ENCODE measurements at regions not wholly inside any gene's neighbourhood (a gene's known extent, or its start where the extent isn't known, plus 50 kb on each side); places are given as distances from the start of the nearest gene placed in this dataset.
"Not testable (repeated sequence)": the region's sequence is repeated elsewhere in the genome, so short reads cannot be mapped to it uniquely, and the experiment has no call there.

- H3K27ac ChIP-seq (ENCODE audit: insufficient read depth, low read length): no peak overlapping the region
- H3K4me2 ChIP-seq (ENCODE audit: extremely low read depth, insufficient read depth, low read length): no peak overlapping the region
- H2AFZ ChIP-seq (ENCODE audit: low read length): no peak overlapping the region
- TF ChIP-seq EZH2 (IDR thresholded peaks at IDR 0.05; ENCODE audit: low read length, missing control alignments) (no peak), CTCF (conservative IDR thresholded peaks at IDR 0.05 in 1 of 2, IDR thresholded peaks at IDR 0.05 in 1 of 2; ENCODE audit: low read depth in 1 of 2, low read length in 2 of 2) (no peak)
- no peak overlapping the region for H3K9ac ChIP-seq (ENCODE audit: insufficient read depth, low read length)
- DNase-seq (ENCODE audit: low read depth in 2 of 2): no peak
- no peaks in the 10 kb centered on the region for H3K79me2 ChIP-seq (ENCODE audit: control insufficient read depth, insufficient read depth, low read length)
- no peak overlapping the region for H3K4me3 ChIP-seq (replicated peaks in 1 of 4; ENCODE audit: control extremely low read depth in 1 of 4, insufficient read depth in 1 of 4, low read depth in 3 of 4, low read length in 4 of 4)
- no peaks in the 10 kb centered on the region for H3K36me3 ChIP-seq (ENCODE audit: control insufficient read depth, insufficient read depth, low read length)
- no peaks in the 10 kb centered on the region for H3K9me3 ChIP-seq (ENCODE audit: control insufficient read depth, insufficient read depth, low read depth, low read length)
- H3K27me3 ChIP-seq (ENCODE audit: control insufficient read depth, insufficient read depth, low read length): no peaks in the 10 kb centered on the region
- no peaks in the 10 kb centered on the region for H4K20me1 ChIP-seq (ENCODE audit: control insufficient read depth, extremely low read depth, insufficient read depth, low read length)
- peaks cover 2% of the 10 kb centered on the region for H3K4me1 ChIP-seq (ENCODE audit: control insufficient read depth, extremely low read depth, insufficient read depth, low read length)
Observed at GRCh38 chr6:834190-834589, 141.3 kb upstream of the EXOC2 start.

- not testable (repeated sequence) for H2AFZ ChIP-seq (ENCODE audit: low read length); H3K79me2 ChIP-seq (ENCODE audit: control insufficient read depth, insufficient read depth, low read length); H3K4me3 ChIP-seq (replicated peaks in 1 of 4; ENCODE audit: control extremely low read depth in 1 of 4, insufficient read depth in 1 of 4, low read depth in 3 of 4, low read length in 4 of 4); H3K4me2 ChIP-seq (ENCODE audit: extremely low read depth, insufficient read depth, low read length); H3K9me3 ChIP-seq (ENCODE audit: control insufficient read depth, insufficient read depth, low read depth, low read length); H3K9ac ChIP-seq (ENCODE audit: insufficient read depth, low read length); H3K36me3 ChIP-seq (ENCODE audit: control insufficient read depth, insufficient read depth, low read length); H3K27ac ChIP-seq (ENCODE audit: insufficient read depth, low read length); H4K20me1 ChIP-seq (ENCODE audit: control insufficient read depth, extremely low read depth, insufficient read depth, low read length); H3K27me3 ChIP-seq (ENCODE audit: control insufficient read depth, insufficient read depth, low read length); DNase-seq (ENCODE audit: low read depth in 2 of 2); H3K4me1 ChIP-seq (ENCODE audit: control insufficient read depth, extremely low read depth, insufficient read depth, low read length)
Observed at GRCh38 chr6:832804-833203, 139.9 kb upstream of the EXOC2 start.

GRCh38 chr6:830667-831327 is 137.9 kb upstream of the EXOC2 start:
- Histone ChIP-seq H3K27me3 (ENCODE audit: control insufficient read depth, insufficient read depth, low read length) (no peaks in the 10 kb centered on the region), H3K9ac (ENCODE audit: insufficient read depth, low read length) (no peak overlapping the region), H3K79me2 (ENCODE audit: control insufficient read depth, insufficient read depth, low read length) (no peaks in the 10 kb centered on the region), H4K20me1 (ENCODE audit: control insufficient read depth, extremely low read depth, insufficient read depth, low read length) (no peaks in the 10 kb centered on the region), H3K9me3 (ENCODE audit: control insufficient read depth, insufficient read depth, low read depth, low read length) (no peaks in the 10 kb centered on the region), H2AFZ (ENCODE audit: low read length) (no peak overlapping the region), H3K36me3 (ENCODE audit: control insufficient read depth, insufficient read depth, low read length) (no peaks in the 10 kb centered on the region), H3K4me1 (ENCODE audit: control insufficient read depth, extremely low read depth, insufficient read depth, low read length) (no peaks in the 10 kb centered on the region), H3K27ac (ENCODE audit: insufficient read depth, low read length) (no peak overlapping the region), H3K4me3 (replicated peaks in 1 of 4; ENCODE audit: control extremely low read depth in 1 of 4, insufficient read depth in 1 of 4, low read depth in 3 of 4, low read length in 4 of 4) (no peak overlapping the region), H3K4me2 (ENCODE audit: extremely low read depth, insufficient read depth, low read length) (no peak overlapping the region)
- TF ChIP-seq EZH2 (IDR thresholded peaks at IDR 0.05; ENCODE audit: low read length, missing control alignments) (no peak), CTCF (conservative IDR thresholded peaks at IDR 0.05 in 1 of 2, IDR thresholded peaks at IDR 0.05 in 1 of 2; ENCODE audit: low read depth in 1 of 2, low read length in 2 of 2) (no peak)
- no peak for DNase-seq (ENCODE audit: low read depth in 2 of 2)
